ENCODE measurements at regions not wholly inside any gene's neighbourhood (a gene's known extent, or its start where the extent isn't known, plus 50 kb on each side); places are given as distances from the start of the nearest gene placed in this dataset.
"Not testable (repeated sequence)": the region's sequence is repeated elsewhere in the genome, so short reads cannot be mapped to it uniquely, and the experiment has no call there.

- no peak for DNase-seq (ENCODE audit: low spot score)
These were observed 101.0 kb upstream of the TAS2R1 start for GRCh38 chr5:9731159-9731558.

GRCh38 chr5:9728261-9728660, 98.1 kb upstream of the TAS2R1 start:
- DNase-seq (ENCODE audit: low spot score), result no peak

GRCh38 chr5:9726931-9727330, 96.8 kb upstream of the TAS2R1 start:
- DNase-seq (ENCODE audit: low spot score), result no peak

GRCh38 chr5:9725265-9725664, 95.1 kb upstream of the TAS2R1 start:
- DNase-seq (ENCODE audit: low spot score), result not testable (repeated sequence)

GRCh38 chr5:9724707-9725106, 94.6 kb upstream of the TAS2R1 start:
- DNase-seq (ENCODE audit: low spot score), result no peak

- DNase-seq (ENCODE audit: low spot score), result peak; percentile 4
These were observed 92.5 kb upstream of the TAS2R1 start for GRCh38 chr5:9722601-9723180.

- no peak for DNase-seq (ENCODE audit: low spot score)
These were observed 91.0 kb upstream of the TAS2R1 start for GRCh38 chr5:9721161-9721560.

- no peak for DNase-seq (ENCODE audit: low spot score)
These were observed 90.2 kb upstream of the TAS2R1 start for GRCh38 chr5:9720361-9720760.

- peak; percentile 12 for DNase-seq (ENCODE audit: low spot score)
These were observed 86.7 kb upstream of the TAS2R1 start for GRCh38 chr5:9716838-9717281.

GRCh38 chr5:9715891-9716335, 85.8 kb upstream of the TAS2R1 start:
- DNase-seq (ENCODE audit: low spot score), result no peak

- DNase-seq (ENCODE audit: low spot score), result no peak
These were observed 83.9 kb upstream of the TAS2R1 start for GRCh38 chr5:9713959-9714586.

- DNase-seq (ENCODE audit: low spot score), result no peak
These were observed 83.2 kb upstream of the TAS2R1 start for GRCh38 chr5:9713356-9713755.

- DNase-seq (ENCODE audit: low spot score), result no peak
These were observed 82.8 kb upstream of the TAS2R1 start for GRCh38 chr5:9712911-9713310.

- no peak for DNase-seq (ENCODE audit: low spot score)
These were observed 82.4 kb upstream of the TAS2R1 start for GRCh38 chr5:9712506-9712905.

GRCh38 chr5:9710069-9710468, 79.9 kb upstream of the TAS2R1 start:
- no peak for DNase-seq (ENCODE audit: low spot score)

- no peak for DNase-seq (ENCODE audit: low spot score)
These were observed 77.7 kb upstream of the TAS2R1 start for GRCh38 chr5:9707732-9708462.

- DNase-seq (ENCODE audit: low spot score), result no peak
These were observed 69.5 kb upstream of the TAS2R1 start for GRCh38 chr5:9699681-9700080.

- DNase-seq (ENCODE audit: low spot score), result no peak
These were observed 68.7 kb upstream of the TAS2R1 start for GRCh38 chr5:9698841-9699240.

GRCh38 chr5:9698125-9698826, 68.1 kb upstream of the TAS2R1 start:
- DNase-seq (ENCODE audit: low spot score), result no peak

GRCh38 chr5:9692576-9692975, 62.4 kb upstream of the TAS2R1 start:
- no peak for DNase-seq (ENCODE audit: low spot score)

GRCh38 chr5:9691261-9691660, 61.1 kb upstream of the TAS2R1 start:
- DNase-seq (ENCODE audit: low spot score), result peak; percentile 12

GRCh38 chr5:9690751-9691150, 60.6 kb upstream of the TAS2R1 start:
- DNase-seq (ENCODE audit: low spot score), result no peak

GRCh38 chr5:9686216-9686615, 56.1 kb upstream of the TAS2R1 start:
- DNase-seq (ENCODE audit: low spot score), result no peak
